ENCODE measurements at regions not wholly inside any gene's neighbourhood (a gene's known extent, or its start where the extent isn't known, plus 50 kb on each side); places are given as distances from the start of the nearest gene placed in this dataset.

DNA sequence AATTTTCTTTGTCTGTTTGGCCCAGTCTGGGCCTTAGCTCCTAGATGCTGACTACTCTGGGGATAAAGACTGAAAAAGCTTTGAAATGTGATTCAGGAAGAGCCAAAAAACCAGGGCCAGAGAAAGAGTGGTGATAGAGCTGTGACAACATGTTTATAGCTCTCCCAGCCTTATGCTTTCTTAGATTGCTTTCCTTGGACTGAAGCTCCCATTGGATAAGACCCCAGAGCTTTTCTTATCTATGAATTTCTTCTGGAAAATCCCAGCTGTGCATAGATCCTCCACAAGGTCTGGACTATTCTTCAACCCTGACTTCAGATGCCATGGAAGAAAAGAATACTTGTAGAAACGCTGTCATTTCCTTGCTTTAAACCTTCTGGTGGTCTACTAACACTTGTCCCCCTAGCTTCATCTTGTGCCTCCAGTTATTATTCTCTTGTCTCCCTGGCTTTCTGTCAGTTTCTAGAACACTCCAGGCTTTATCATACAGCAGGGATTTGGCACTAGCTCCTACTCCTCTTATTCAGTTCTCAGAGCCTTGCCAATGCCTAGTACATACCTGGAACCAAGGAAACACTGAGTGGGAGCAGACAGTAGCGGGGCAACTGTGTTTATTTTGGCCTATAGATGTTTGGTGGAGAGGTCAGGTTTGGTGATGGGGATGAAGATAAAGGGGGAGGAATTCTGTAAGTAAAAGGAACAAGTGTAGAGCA, 57.1 kb upstream of the TEX13D start:
- no peak for ATAC-seq (ENCODE audit: low read depth)
- H3K4me3 Mint-ChIP-seq: no peak overlapping the region
- no peaks in the 10 kb centered on the region for H3K27me3 Mint-ChIP-seq
- H3K36me3 Mint-ChIP-seq: no peaks in the 10 kb centered on the region
- POLR2A ChIA-PET: no interaction called here
- H3K4me1 Mint-ChIP-seq: peaks cover 3% of the 10 kb centered on the region
- no peak overlapping the region for H3K27ac Mint-ChIP-seq
- H3K9me3 Mint-ChIP-seq: peaks cover 1% of the 10 kb centered on the region
- DNase-seq: no peak

- DNase-seq: no peak
- H3K27ac Mint-ChIP-seq: no peak overlapping the region
- H3K4me1 Mint-ChIP-seq: peaks cover 3% of the 10 kb centered on the region
- H3K36me3 Mint-ChIP-seq: no peaks in the 10 kb centered on the region
- H3K4me3 Mint-ChIP-seq: no peak overlapping the region
- ATAC-seq (ENCODE audit: low read depth): no peak
- POLR2A ChIA-PET: no interaction called here
- no peaks in the 10 kb centered on the region for H3K27me3 Mint-ChIP-seq
- H3K9me3 Mint-ChIP-seq: no peaks in the 10 kb centered on the region
Observed at GRCh38 chrX:124280294-124280902, 52.1 kb upstream of the TEX13D start.

DNA sequence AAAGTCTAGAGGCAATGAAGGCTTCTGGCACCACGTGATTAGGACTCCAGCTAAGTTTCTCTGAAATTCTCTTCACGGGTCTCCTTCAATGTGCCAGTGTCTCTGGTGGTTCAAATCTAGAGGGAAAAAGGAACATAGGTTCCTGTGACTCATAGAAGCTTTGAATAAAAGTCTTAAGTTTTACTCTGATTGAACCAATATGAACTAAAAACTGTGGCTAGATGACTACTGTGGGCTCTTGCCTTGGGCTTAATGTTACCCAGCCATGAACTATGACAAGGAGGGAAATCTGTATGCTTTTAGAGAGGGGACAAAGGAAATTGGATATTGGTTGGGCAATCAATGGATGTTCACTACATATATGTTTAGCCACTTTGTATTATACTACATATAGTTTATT, 49.9 kb upstream of the TEX13D start:
- Mint-ChIP-seq H3K4me3 (no peak overlapping the region), H3K4me1 (peaks cover 2% of the 10 kb centered on the region), H3K27me3 (no peaks in the 10 kb centered on the region), H3K9me3 (no peaks in the 10 kb centered on the region), H3K27ac (no peak overlapping the region), H3K36me3 (peaks cover 2% of the 10 kb centered on the region)
- no peak for ATAC-seq (ENCODE audit: low read depth)
- DNase-seq: no peak
- POLR2A ChIA-PET: no interaction called here

Data from activated naive CD8-positive, alpha-beta T cell treated with anti-CD3 and anti-CD28 coated beads, Interleukin-2, amount 10 ng/mL, durations not matched to agents 7 days and 5 days (primary cell).